ENCODE measurements at regions not wholly inside any gene's neighbourhood (a gene's known extent, or its start where the extent isn't known, plus 50 kb on each side); places are given as distances from the start of the nearest gene placed in this dataset.

DNA sequence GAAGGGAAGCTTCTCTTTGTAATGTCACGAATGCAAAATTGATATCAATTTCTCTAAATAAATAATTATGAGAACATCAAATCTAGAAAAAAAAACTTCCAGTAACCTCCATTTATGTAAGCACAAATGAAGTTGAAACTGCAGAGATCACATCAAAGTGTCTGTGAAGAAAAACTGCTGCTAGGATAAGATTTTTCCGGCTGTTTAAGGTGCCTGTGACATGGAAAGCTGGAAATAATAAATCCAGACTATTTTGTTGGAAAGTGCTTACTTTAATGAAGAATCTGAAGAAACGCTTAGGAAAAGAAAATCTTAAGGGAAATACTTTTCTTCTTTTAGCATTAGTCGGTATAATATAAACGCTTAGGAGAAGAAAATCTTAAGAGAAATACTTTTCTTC is 57.0 kb downstream of the CHRM3 start:
- H3K79me2 ChIP-seq (replicated peaks; ENCODE audit: insufficient read depth): no peaks in the 10 kb centered on the region
- H2AFZ ChIP-seq: no peak overlapping the region
- H3K9me2 ChIP-seq (ENCODE audit: insufficient read depth): no peaks in the 10 kb centered on the region; the same call in 1 of the 2 replicates
- Mint-ChIP-seq H3K36me3 (ENCODE audit: low read depth) (no peaks in the 10 kb centered on the region), H3K4me1 (no peaks in the 10 kb centered on the region), H3K27ac (no peak overlapping the region), H3K27me3 (ENCODE audit: insufficient read depth, low read depth, poor library complexity) (peaks cover 1% of the 10 kb centered on the region), H3K4me3 (no peak overlapping the region), H3K9me3 (no peaks in the 10 kb centered on the region)
- H4K20me1 ChIP-seq (replicated peaks; ENCODE audit: insufficient read depth): no peaks in the 10 kb centered on the region
- no peaks in the 10 kb centered on the region for H3K27me3 ChIP-seq (ENCODE audit: insufficient read depth)
- DNase-seq (ENCODE audit: low spot score) (no peak), ATAC-seq (no peak)
- no peaks in the 10 kb centered on the region for H3K36me3 ChIP-seq (ENCODE audit: insufficient read depth)
- no peak overlapping the region for H3K4me2 ChIP-seq
- TF ChIP-seq EZH2 (IDR thresholded peaks at IDR 0.05; ENCODE audit: low read depth, unreplicated experiment) (no peak), ZNF331 (CRISPR knock-in tag; IDR thresholded peaks at IDR 0.05; ENCODE audit: low read depth) (no peak), JUNB (IDR thresholded peaks at IDR 0.05; ENCODE audit: unreplicated experiment) (no peak), CREB1 (CRISPR knock-in tag; IDR thresholded peaks at IDR 0.05; ENCODE audit: low read depth) (no peak), ZNF114 (CRISPR knock-in tag; IDR thresholded peaks at IDR 0.05) (no peak), EZH2phosphoT487 (IDR thresholded peaks at IDR 0.05; ENCODE audit: unreplicated experiment) (no peak), NANOG (IDR thresholded peaks at IDR 0.05; ENCODE audit: borderline replicate concordance) (no peak), STAT1 (IDR thresholded peaks at IDR 0.05; ENCODE audit: unreplicated experiment) (no peak), POLR2AphosphoS5 (IDR thresholded peaks at IDR 0.05; ENCODE audit: low read depth) (no peak)
- TF ChIP-seq, protein P1, sequence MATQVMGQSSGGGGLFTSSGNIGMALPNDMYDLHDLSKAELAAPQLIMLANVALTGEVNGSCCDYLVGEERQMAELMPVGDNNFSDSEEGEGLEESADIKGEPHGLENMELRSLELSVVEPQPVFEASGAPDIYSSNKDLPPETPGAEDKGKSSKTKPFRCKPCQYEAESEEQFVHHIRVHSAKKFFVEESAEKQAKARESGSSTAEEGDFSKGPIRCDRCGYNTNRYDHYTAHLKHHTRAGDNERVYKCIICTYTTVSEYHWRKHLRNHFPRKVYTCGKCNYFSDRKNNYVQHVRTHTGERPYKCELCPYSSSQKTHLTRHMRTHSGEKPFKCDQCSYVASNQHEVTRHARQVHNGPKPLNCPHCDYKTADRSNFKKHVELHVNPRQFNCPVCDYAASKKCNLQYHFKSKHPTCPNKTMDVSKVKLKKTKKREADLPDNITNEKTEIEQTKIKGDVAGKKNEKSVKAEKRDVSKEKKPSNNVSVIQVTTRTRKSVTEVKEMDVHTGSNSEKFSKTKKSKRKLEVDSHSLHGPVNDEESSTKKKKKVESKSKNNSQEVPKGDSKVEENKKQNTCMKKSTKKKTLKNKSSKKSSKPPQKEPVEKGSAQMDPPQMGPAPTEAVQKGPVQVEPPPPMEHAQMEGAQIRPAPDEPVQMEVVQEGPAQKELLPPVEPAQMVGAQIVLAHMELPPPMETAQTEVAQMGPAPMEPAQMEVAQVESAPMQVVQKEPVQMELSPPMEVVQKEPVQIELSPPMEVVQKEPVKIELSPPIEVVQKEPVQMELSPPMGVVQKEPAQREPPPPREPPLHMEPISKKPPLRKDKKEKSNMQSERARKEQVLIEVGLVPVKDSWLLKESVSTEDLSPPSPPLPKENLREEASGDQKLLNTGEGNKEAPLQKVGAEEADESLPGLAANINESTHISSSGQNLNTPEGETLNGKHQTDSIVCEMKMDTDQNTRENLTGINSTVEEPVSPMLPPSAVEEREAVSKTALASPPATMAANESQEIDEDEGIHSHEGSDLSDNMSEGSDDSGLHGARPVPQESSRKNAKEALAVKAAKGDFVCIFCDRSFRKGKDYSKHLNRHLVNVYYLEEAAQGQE (IDR thresholded peaks at IDR 0.05; ENCODE audit: unreplicated experiment): no peak
- TF ChIP-seq, protein P2, sequence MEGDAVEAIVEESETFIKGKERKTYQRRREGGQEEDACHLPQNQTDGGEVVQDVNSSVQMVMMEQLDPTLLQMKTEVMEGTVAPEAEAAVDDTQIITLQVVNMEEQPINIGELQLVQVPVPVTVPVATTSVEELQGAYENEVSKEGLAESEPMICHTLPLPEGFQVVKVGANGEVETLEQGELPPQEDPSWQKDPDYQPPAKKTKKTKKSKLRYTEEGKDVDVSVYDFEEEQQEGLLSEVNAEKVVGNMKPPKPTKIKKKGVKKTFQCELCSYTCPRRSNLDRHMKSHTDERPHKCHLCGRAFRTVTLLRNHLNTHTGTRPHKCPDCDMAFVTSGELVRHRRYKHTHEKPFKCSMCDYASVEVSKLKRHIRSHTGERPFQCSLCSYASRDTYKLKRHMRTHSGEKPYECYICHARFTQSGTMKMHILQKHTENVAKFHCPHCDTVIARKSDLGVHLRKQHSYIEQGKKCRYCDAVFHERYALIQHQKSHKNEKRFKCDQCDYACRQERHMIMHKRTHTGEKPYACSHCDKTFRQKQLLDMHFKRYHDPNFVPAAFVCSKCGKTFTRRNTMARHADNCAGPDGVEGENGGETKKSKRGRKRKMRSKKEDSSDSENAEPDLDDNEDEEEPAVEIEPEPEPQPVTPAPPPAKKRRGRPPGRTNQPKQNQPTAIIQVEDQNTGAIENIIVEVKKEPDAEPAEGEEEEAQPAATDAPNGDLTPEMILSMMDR (conservative IDR thresholded peaks at IDR 0.05; ENCODE audit: low read depth in 2 of 2): no peak
- TF ChIP-seq, protein P3, sequence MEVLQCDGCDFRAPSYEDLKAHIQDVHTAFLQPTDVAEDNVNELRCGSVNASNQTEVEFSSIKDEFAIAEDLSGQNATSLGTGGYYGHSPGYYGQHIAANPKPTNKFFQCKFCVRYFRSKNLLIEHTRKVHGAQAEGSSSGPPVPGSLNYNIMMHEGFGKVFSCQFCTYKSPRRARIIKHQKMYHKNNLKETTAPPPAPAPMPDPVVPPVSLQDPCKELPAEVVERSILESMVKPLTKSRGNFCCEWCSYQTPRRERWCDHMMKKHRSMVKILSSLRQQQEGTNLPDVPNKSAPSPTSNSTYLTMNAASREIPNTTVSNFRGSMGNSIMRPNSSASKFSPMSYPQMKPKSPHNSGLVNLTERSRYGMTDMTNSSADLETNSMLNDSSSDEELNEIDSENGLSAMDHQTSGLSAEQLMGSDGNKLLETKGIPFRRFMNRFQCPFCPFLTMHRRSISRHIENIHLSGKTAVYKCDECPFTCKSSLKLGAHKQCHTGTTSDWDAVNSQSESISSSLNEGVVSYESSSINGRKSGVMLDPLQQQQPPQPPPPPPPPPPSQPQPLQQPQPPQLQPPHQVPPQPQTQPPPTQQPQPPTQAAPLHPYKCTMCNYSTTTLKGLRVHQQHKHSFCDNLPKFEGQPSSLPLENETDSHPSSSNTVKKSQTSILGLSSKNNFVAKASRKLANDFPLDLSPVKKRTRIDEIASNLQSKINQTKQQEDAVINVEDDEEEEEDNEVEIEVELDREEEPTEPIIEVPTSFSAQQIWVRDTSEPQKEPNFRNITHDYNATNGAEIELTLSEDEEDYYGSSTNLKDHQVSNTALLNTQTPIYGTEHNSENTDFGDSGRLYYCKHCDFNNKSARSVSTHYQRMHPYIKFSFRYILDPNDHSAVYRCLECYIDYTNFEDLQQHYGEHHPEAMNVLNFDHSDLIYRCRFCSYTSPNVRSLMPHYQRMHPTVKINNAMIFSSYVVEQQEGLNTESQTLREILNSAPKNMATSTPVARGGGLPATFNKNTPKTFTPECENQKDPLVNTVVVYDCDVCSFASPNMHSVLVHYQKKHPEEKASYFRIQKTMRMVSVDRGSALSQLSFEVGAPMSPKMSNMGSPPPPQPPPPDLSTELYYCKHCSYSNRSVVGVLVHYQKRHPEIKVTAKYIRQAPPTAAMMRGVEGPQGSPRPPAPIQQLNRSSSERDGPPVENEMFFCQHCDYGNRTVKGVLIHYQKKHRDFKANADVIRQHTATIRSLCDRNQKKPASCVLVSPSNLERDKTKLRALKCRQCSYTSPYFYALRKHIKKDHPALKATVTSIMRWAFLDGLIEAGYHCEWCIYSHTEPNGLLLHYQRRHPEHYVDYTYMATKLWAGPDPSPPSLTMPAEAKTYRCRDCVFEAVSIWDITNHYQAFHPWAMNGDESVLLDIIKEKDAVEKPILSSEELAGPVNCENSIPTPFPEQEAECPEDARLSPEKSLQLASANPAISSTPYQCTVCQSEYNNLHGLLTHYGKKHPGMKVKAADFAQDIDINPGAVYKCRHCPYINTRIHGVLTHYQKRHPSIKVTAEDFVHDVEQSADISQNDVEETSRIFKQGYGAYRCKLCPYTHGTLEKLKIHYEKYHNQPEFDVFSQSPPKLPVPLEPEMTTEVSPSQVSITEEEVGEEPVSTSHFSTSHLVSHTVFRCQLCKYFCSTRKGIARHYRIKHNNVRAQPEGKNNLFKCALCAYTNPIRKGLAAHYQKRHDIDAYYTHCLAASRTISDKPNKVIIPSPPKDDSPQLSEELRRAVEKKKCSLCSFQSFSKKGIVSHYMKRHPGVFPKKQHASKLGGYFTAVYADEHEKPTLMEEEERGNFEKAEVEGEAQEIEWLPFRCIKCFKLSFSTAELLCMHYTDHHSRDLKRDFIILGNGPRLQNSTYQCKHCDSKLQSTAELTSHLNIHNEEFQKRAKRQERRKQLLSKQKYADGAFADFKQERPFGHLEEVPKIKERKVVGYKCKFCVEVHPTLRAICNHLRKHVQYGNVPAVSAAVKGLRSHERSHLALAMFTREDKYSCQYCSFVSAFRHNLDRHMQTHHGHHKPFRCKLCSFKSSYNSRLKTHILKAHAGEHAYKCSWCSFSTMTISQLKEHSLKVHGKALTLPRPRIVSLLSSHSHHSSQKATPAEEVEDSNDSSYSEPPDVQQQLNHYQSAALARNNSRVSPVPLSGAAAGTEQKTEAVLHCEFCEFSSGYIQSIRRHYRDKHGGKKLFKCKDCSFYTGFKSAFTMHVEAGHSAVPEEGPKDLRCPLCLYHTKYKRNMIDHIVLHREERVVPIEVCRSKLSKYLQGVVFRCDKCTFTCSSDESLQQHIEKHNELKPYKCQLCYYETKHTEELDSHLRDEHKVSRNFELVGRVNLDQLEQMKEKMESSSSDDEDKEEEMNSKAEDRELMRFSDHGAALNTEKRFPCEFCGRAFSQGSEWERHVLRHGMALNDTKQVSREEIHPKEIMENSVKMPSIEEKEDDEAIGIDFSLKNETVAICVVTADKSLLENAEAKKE (CRISPR knock-in tag; IDR thresholded peaks at IDR 0.05): no peak
- TF ChIP-seq, protein P4, sequence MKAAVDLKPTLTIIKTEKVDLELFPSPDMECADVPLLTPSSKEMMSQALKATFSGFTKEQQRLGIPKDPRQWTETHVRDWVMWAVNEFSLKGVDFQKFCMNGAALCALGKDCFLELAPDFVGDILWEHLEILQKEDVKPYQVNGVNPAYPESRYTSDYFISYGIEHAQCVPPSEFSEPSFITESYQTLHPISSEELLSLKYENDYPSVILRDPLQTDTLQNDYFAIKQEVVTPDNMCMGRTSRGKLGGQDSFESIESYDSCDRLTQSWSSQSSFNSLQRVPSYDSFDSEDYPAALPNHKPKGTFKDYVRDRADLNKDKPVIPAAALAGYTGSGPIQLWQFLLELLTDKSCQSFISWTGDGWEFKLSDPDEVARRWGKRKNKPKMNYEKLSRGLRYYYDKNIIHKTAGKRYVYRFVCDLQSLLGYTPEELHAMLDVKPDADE (IDR thresholded peaks at IDR 0.05): no peak
- no peak overlapping the region for H3K4me3 ChIP-seq
- no peaks in the 10 kb centered on the region for H3K4me1 ChIP-seq (ENCODE audit: insufficient read depth)
- H3K27ac ChIP-seq (ENCODE audit: low read depth): no peak overlapping the region
- no peaks in the 10 kb centered on the region for H3F3A ChIP-seq (replicated peaks; ENCODE audit: low read depth)

Measured in GM23338 (cell line).